Stimulated activated naive CD8-positive, alpha-beta T cell treated with anti-CD3 and anti-CD28 coated beads, Interleukin-15, Interleukin-2, amounts not matched to agents 100 ng/mL and 50 ng/mL, for 24 hours (primary cell): ENCODE measurements at regions not wholly inside any gene's neighbourhood (a gene's known extent, or its start where the extent isn't known, plus 50 kb on each side); places are given as distances from the start of the nearest gene placed in this dataset.
"Not testable (repeated sequence)": the region's sequence is repeated elsewhere in the genome, so short reads cannot be mapped to it uniquely, and the experiment has no call there.

ENCODE experiments used
- H3K27ac Mint-ChIP-seq: one replicate; pipeline ENCODE4 v1.8.0; 2021; ENCODE audit warnings: mild to moderate bottlenecking, mixed read lengths
- H3K27me3 Mint-ChIP-seq: one replicate; pipeline ENCODE4 v1.8.0; 2021; ENCODE audit warnings: mixed read lengths
- H3K36me3 Mint-ChIP-seq: one replicate; pipeline ENCODE4 v1.8.0; 2021; ENCODE audit warnings: low read depth, mixed read lengths
- H3K4me1 Mint-ChIP-seq: one replicate; pipeline ENCODE4 v1.8.0; 2021; ENCODE audit warnings: low read depth, mixed read lengths
- H3K4me3 Mint-ChIP-seq: one replicate; pipeline ENCODE4 v1.8.0; 2021; ENCODE audit warnings: mild to moderate bottlenecking, mixed read lengths
- H3K9me3 Mint-ChIP-seq: one replicate; pipeline ENCODE4 v1.8.0; 2021; ENCODE audit warnings: mixed read lengths

DNA sequence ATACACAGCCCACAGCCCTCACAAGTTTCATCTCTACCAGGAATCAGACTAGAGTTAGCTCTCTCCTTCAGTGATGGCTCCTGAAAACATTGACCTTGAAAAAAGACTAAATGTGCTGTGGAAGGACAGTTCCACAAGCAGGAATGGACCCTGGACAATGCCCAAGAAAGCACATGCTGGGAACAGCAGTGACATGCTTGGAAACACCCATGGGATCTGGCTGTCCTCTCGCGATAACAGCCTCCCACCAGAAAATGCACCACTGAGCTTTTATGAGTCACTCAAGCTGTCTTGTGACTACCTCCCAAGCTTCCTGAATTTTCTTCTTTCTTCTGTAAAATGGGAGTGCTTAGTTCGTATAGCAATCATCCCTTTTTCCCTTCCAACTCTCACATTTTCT lies 269.2 kb downstream of the LRATD1 start:
- Mint-ChIP-seq H3K36me3 (no peaks in the 10 kb centered on the region), H3K27ac (no peak overlapping the region), H3K4me1 (no peaks in the 10 kb centered on the region), H3K27me3 (no peaks in the 10 kb centered on the region), H3K9me3 (no peaks in the 10 kb centered on the region), H3K4me3 (no peak overlapping the region)

DNA sequence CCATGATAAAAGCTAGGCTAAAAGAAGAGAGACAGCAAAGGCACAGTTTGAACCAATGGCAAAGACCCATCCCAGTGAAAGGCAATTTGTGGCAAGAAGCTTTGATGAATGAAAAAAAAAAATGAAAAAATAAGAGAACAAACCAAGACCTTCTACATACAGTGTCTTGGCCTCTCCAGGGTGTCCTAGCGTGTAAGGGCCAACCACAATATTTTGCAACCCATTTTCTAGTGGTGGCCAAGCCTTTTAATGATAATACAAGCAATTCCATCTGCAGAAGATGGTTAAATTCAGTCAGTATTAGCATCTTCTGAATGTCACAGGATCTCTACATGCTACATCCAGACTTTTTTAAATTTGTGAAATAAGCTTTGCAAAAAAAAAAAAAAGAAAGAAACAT lies 270.4 kb downstream of the LRATD1 start:
- H3K4me3 Mint-ChIP-seq: no peak overlapping the region
- no peak overlapping the region for H3K27ac Mint-ChIP-seq
- H3K4me1 Mint-ChIP-seq: no peaks in the 10 kb centered on the region

DNA sequence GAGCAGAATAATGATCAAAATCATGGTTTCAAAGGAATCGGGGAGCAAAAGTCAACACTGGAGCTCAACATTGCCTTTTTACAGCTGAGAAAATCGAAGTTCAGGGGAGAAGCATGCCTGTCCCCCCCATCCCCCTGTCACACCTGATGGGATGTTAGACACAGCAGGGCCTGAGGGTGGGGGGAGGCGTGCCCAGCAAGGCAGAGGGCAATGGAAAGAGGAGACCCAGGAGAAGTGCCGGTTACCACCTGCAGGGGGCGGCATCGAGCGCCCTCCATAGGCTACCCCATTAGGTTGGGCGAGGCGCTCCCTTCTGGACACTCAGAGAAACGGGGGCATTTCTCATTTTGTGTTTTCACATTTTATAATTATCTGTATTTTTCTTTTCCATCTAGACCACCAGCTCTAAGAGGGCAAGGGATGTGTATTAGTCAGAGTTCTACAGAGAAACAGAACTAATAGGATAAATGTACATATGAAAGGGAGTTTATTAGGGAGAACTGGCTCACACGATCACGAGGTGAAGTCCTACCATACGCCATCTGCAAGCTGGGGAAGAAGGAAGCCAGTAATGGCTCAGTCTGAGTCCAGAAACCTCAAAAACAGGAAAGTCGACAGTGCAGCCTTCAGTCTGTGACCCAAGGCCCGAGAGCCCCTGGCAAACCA lies 271.3 kb downstream of the LRATD1 start:
- Mint-ChIP-seq H3K4me3 (no peak overlapping the region), H3K36me3 (no peaks in the 10 kb centered on the region), H3K9me3 (no peaks in the 10 kb centered on the region), H3K27ac (no peak overlapping the region), H3K27me3 (no peaks in the 10 kb centered on the region), H3K4me1 (no peaks in the 10 kb centered on the region)

More for the DNA sequence above, 270.4 kb downstream of the LRATD1 start:
- Mint-ChIP-seq H3K27me3 (no peaks in the 10 kb centered on the region), H3K36me3 (no peaks in the 10 kb centered on the region), H3K9me3 (no peaks in the 10 kb centered on the region)

DNA sequence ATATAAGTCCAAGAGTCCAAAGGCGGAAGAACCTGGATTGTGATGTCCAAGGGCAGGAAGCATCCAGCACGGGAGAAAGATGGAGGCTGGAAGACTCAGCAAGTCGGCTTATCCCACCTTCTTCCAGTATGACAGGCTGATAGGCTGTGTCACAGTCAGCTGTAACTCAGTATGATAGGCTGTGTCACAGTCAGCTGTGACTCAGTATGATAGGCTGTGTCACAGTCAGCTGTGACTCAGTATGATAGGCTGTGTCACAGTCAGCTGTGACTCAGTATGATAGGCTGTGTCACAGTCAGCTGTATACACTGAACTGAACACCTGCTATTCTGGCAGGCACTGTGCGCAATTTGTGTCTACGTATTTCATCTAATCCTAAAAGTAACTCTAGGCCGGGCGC lies 271.9 kb downstream of the LRATD1 start:
- H3K4me3 Mint-ChIP-seq, H3K27me3 Mint-ChIP-seq, H3K9me3 Mint-ChIP-seq, H3K36me3 Mint-ChIP-seq, H3K4me1 Mint-ChIP-seq, H3K27ac Mint-ChIP-seq: not testable (repeated sequence)

DNA sequence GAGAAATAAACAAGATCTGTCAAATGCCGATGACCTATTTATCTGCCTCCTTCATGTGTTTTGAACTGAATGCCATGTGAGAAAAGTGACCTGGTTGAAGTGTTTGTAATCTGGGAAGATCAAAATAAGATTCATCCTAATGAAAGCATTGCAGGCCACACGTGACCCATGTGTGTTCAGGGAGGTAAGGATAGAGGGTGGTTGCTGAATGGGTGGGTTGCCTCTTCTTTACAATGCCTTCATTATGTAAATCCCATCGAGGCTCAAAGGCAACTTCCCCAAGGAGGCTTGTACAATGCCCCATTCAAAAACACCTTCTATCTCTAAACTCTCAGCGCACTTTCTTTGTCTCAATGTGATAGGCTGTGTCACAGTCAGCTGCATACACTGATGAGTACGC lies 273.1 kb downstream of the LRATD1 start:
- Mint-ChIP-seq H3K4me1 (no peaks in the 10 kb centered on the region), H3K27ac (no peak overlapping the region), H3K9me3 (no peaks in the 10 kb centered on the region), H3K4me3 (no peak overlapping the region), H3K36me3 (no peaks in the 10 kb centered on the region), H3K27me3 (no peaks in the 10 kb centered on the region)

DNA sequence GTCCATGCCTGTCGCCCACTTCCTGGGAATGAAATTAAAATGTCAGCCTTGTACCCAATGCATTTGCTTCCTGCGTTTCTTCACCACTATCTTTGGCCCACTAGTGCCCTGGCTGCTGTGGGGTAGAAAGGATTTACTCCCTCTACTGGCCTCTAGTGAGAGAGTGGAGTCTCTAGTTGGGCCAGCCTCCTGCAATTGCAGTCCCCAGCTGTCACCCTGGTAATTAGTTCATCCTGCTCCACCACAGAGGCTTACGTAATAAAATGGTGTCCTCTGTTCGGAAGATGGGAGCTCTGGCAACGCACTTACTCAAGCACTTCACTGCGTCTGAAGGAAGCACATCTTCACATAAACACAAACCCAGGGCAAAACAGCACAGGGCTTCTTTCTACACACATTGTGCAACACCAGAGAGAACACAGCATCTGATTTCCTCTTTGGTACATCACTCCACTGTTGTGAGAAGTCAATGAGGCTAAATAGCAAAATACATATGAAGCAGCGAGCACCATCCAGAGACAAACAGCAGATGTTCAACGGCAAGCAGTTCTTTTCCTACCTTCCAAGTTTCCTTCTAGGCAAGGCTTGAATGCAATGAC lies 274.6 kb downstream of the LRATD1 start:
- no peak overlapping the region for H3K27ac Mint-ChIP-seq
- no peak overlapping the region for H3K4me3 Mint-ChIP-seq
- no peaks in the 10 kb centered on the region for H3K36me3 Mint-ChIP-seq

DNA sequence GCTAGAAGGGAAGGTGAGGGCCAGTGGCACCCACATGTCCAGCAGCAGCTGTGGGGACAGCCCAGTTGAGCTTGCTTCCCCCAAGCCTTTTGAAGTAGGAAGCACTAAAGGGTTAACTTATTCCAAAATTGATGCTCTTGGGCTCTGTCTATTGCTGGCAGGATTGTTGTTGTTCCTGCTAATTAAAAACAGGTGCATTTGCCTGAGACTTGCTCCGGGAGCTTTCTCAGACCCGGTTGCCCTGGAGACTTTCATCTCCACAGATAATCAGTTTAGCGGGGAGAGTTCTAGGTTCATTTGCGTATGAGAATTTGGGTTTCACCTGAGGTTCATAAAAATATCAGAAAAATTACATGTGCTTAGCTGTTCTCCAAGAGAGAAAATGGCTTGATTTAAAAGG lies 277.3 kb downstream of the LRATD1 start:
- Mint-ChIP-seq H3K27ac (no peak overlapping the region), H3K9me3 (peaks cover 7% of the 10 kb centered on the region)

More for the DNA sequence above, 274.6 kb downstream of the LRATD1 start:
- Mint-ChIP-seq H3K27me3 (no peaks in the 10 kb centered on the region), H3K9me3 (no peaks in the 10 kb centered on the region), H3K4me1 (no peaks in the 10 kb centered on the region)

DNA sequence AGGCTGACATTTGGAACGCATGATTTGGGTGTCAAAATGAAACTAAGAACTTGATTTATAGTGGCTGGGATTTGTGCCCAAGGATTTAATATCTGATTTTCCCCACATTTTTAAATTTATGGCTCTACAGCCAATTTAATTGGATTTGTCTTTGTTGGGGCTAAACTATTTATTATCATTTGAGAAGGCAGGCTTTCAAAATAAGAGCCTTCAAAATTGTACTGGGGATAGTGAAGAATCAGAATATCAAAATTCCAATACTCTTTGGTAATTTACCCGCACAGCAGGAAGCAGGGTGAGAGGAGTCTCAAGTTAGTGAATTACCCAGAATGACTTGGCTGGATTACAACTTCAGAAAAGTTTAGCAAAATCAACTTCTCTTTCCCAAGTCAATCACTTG lies 278.1 kb downstream of the LRATD1 start:
- H3K4me1 Mint-ChIP-seq: no peaks in the 10 kb centered on the region
- peaks cover 7% of the 10 kb centered on the region for H3K9me3 Mint-ChIP-seq
- H3K27ac Mint-ChIP-seq: no peak overlapping the region
- H3K4me3 Mint-ChIP-seq: no peak overlapping the region
- no peaks in the 10 kb centered on the region for H3K36me3 Mint-ChIP-seq
- H3K27me3 Mint-ChIP-seq: no peaks in the 10 kb centered on the region

More for the DNA sequence above, 277.3 kb downstream of the LRATD1 start:
- Mint-ChIP-seq H3K4me3 (no peak overlapping the region), H3K4me1 (no peaks in the 10 kb centered on the region), H3K36me3 (no peaks in the 10 kb centered on the region), H3K27me3 (no peaks in the 10 kb centered on the region)

DNA sequence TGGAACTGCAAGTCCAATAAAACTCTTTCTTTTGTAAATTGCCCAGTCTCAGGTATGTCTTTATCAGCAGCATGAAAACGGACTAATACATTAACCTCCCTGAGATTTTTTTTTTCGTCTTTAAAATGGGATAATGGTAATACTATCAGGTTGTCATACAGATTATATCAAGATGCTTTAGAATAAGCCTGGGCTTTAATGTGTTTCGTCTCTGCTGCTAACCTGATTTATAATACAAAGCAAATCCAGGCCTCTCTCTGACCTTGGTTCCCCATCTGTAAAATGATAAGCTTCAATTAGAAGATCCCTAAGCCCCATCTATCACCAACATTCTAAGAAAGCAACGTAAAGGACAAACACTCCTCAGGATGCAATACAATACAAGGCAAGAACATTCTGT lies 283.5 kb downstream of the LRATD1 start:
- Mint-ChIP-seq H3K9me3 (peaks cover 7% of the 10 kb centered on the region), H3K27ac (no peak overlapping the region), H3K4me3 (no peak overlapping the region), H3K27me3 (no peaks in the 10 kb centered on the region), H3K4me1 (no peaks in the 10 kb centered on the region), H3K36me3 (no peaks in the 10 kb centered on the region)

DNA sequence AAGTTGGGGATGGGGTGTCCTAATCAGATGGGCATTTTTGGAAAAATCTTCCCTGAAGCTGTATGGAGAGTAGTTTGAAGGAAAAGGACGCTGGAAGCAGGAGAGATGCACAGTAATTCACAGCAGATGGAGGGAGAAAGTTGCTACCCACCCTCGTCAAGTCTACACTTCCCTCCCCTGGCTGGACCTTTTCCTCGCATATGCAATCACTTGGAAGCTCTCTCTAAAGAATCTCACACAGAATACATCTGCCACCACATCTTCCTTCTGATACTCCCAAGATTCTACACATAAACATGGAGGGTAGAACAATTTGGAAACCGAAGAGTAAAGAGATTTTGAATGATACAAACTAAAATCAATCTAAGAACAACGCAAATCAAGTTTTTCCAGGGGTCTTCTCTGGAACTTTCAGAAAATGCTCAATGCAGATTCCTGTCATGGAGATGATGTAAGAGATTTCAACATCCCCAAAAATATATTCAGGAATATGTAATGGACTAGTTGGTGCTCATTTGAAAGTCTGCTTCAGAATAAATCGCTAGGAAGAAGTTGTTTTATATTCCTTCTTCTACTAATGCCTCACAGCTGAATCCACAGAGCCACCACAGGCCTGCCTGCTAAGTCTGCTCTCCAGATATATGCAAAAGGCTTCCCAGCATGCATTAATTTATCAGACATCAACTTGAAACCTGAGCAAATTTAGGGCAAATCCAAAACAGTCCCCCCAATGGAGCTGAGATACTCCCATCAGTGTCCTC lies 291.5 kb downstream of the LRATD1 start:
- Mint-ChIP-seq H3K4me3 (no peak overlapping the region), H3K9me3 (no peaks in the 10 kb centered on the region), H3K27me3 (no peaks in the 10 kb centered on the region), H3K36me3 (no peaks in the 10 kb centered on the region), H3K4me1 (no peaks in the 10 kb centered on the region), H3K27ac (no peak overlapping the region)

DNA sequence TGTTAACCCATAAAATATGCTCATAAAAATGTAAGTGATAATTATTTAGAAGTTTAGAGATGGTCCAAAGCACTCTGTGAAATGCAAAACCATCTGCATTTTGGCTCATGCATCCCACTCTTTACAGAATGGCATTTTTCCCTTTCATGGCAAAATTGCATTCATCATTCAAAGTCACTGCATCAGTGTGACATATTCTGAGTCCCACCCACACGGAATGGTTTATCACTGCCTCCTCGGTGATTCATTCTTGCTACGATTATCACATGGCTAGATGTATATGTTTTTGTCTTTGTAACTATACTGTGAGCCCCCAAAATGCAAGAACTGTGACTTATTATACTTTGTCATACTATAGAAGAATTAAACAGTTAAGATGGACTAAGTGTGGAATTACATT lies 293.0 kb downstream of the LRATD1 start:
- no peak overlapping the region for H3K27ac Mint-ChIP-seq
- no peaks in the 10 kb centered on the region for H3K27me3 Mint-ChIP-seq
- no peaks in the 10 kb centered on the region for H3K4me1 Mint-ChIP-seq
- no peak overlapping the region for H3K4me3 Mint-ChIP-seq
- no peaks in the 10 kb centered on the region for H3K9me3 Mint-ChIP-seq
- no peaks in the 10 kb centered on the region for H3K36me3 Mint-ChIP-seq

DNA sequence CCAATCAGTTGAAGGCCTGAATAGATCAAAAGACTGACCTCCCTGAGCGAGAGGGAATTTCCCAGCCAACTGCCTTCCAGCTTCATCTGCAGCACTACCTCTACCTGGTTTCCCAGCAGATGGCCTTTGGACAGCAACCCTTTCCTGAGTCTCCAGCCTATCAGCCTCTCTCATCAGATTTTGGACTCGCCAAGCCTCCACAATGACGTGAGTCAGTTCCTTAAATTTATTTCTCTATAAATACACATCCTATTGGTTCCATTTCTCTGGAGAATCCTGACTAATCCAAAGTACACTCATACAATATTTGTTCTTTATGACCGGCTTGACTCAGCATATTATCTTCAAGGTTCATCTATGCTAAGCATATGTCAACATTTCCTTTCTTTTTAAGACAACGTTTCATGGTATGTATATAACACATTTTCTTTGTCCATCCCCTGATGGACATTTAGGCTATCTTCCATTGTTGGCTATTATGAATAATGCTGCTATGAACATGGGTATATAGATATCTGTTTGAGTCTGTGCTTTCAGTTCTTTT lies 294.6 kb downstream of the LRATD1 start:
- H3K27me3 Mint-ChIP-seq: no peaks in the 10 kb centered on the region
- no peak overlapping the region for H3K4me3 Mint-ChIP-seq
- no peaks in the 10 kb centered on the region for H3K36me3 Mint-ChIP-seq
- H3K4me1 Mint-ChIP-seq: no peaks in the 10 kb centered on the region
- H3K27ac Mint-ChIP-seq: no peak overlapping the region
- no peaks in the 10 kb centered on the region for H3K9me3 Mint-ChIP-seq

DNA sequence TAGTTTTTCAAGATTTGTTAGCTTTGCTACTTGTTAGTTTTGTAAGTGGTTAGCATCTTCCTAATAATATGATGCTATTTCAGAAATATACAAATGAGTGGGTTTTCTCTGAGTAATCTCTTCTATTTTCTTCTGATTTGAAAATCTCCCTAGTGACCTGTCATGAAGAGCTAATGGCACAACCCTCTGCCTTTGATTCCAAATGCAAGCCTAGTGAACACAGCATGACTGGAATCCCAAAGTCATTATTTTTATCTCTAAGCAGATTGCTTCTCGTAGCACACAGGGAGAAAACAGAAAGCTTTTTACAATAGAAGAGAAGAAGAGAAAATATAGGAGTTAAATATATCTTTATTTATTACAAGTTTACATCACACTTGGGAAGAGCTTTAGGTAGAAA lies 295.5 kb downstream of the LRATD1 start:
- H3K4me3 Mint-ChIP-seq: no peak overlapping the region
- no peaks in the 10 kb centered on the region for H3K27me3 Mint-ChIP-seq
- no peaks in the 10 kb centered on the region for H3K36me3 Mint-ChIP-seq
- H3K27ac Mint-ChIP-seq: no peak overlapping the region
- no peaks in the 10 kb centered on the region for H3K4me1 Mint-ChIP-seq
- H3K9me3 Mint-ChIP-seq: no peaks in the 10 kb centered on the region

DNA sequence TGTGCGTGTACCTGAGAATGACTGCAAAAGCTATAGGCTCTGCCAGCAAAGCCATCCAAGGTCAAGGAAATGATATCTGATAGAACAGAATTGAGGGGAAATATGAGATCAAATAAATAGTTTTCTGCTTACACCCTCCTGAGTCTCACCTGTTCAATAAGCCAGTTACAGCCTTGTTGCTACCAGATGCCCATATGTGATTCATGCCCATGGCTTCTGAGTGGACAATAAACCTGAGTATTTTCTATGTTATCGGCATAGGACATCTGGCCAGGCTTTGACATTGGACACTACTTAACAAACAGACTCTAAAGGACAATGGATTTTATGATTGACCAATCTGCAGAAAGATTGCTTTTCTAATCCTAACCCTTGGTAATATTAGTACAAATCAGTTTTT lies 297.9 kb downstream of the LRATD1 start:
- H3K27ac Mint-ChIP-seq: no peak overlapping the region
- H3K4me3 Mint-ChIP-seq: no peak overlapping the region
- H3K27me3 Mint-ChIP-seq: no peaks in the 10 kb centered on the region
- no peaks in the 10 kb centered on the region for H3K9me3 Mint-ChIP-seq
- H3K36me3 Mint-ChIP-seq: no peaks in the 10 kb centered on the region
- H3K4me1 Mint-ChIP-seq: no peaks in the 10 kb centered on the region

DNA sequence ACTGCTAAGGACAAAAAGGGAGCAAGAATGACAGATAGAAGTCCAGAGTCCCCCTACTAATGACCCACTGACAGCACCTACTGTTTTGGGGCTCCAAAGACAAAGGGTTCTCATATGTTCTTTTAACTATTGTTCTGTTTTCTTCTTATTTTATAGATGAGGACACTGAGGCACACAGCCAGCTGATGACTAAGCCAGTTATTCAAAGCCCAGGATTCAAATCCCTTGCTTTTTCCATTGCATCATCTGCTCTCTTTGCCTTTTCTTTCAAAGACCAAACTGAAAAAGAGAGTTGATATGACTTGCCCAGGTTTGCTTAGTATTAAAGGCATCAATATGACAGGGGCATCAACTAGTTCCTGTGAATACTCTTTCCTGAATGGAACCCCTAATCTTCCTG lies 299.8 kb downstream of the LRATD1 start:
- Mint-ChIP-seq H3K27me3 (no peaks in the 10 kb centered on the region), H3K4me3 (no peak overlapping the region), H3K9me3 (no peaks in the 10 kb centered on the region), H3K36me3 (no peaks in the 10 kb centered on the region), H3K4me1 (no peaks in the 10 kb centered on the region), H3K27ac (no peak overlapping the region)
